OCI-LY7 (cell line): ENCODE measurements at regions not wholly inside any gene's neighbourhood (a gene's known extent, or its start where the extent isn't known, plus 50 kb on each side); places are given as distances from the start of the nearest gene placed in this dataset.

Experiments used
- BruUV-seq: library from RNA; stranded (reverse); fragments of 400-500 nt; replicated peaks from 2 replicates; lab custom pipeline; 2021; lab: Mats Ljungman, UMichigan
- CTCF ChIA-PET: fragments of 300-600 bp; sonication (Branson Sonifier 250); formaldehyde crosslinking; loops from one replicate; lab custom pipeline; 2022; ENCODE audit warnings: antibody characterized with exemption; ENCODE audit not compliant: unreplicated experiment; lab: Charles Lee
- POLR2A ChIA-PET: fragments of 300-600 bp; sonication (Branson Sonifier 250); formaldehyde crosslinking; loops from one replicate; lab custom pipeline; 2022; ENCODE audit warnings: antibody characterized with exemption; lab: Charles Lee
- DNase-seq: peaks from one replicate; pipeline ENCODE4 v3.0.0-alpha.2; 2015; ENCODE audit warnings: low spot score
- H2AFZ ChIP-seq: fragments of 200-600 bp; sonication (generic), shearing (Covaris generic); 2 replicates; pipeline ENCODE4 v1.6.1; 2014; ENCODE audit warnings: mild to moderate bottlenecking, antibody characterized with exemption, low read length, moderate library complexity
- H3K27ac ChIP-seq: fragments of 200-600 bp; sonication (generic); 2 replicates; pipeline ENCODE4 v1.5.1; 2014; ENCODE audit warnings: mixed run types, low read depth, mild to moderate bottlenecking, moderate library complexity, low read length, inconsistent platforms; ENCODE audit not compliant: poor library complexity, severe bottlenecking
- H3K36me3 ChIP-seq: fragments of 200-600 bp; sonication (generic); 2 replicates; pipeline ENCODE4 v1.6.1; 2014; ENCODE audit warnings: mild to moderate bottlenecking, antibody characterized with exemption, low read length, moderate library complexity, mixed read lengths; ENCODE audit not compliant: insufficient read depth
- H3K4me1 ChIP-seq: fragments of 200-600 bp; sonication (generic); 2 replicates; pipeline ENCODE4 v1.5.1; 2014; ENCODE audit warnings: mild to moderate bottlenecking, low read length; ENCODE audit not compliant: insufficient read depth, poor library complexity, severe bottlenecking
- H3K4me2 ChIP-seq: fragments of 200-600 bp; sonication (generic); 2 replicates; pipeline ENCODE4 v1.6.1; 2014; ENCODE audit warnings: mild to moderate bottlenecking, low read length
- H3K4me3 ChIP-seq: fragments of 200-600 bp; sonication (generic); 2 replicates; pipeline ENCODE4 v1.5.1; 2014; ENCODE audit warnings: mild to moderate bottlenecking, low read depth, low read length; ENCODE audit not compliant: poor library complexity, severe bottlenecking
- H3K79me2 ChIP-seq: fragments of 200-600 bp; sonication (generic); 2 replicates; pipeline ENCODE4 v1.6.1; 2016; ENCODE audit warnings: low read depth, mild to moderate bottlenecking, low read length, moderate library complexity, mixed read lengths; ENCODE audit not compliant: insufficient read depth
- H3K9me2 ChIP-seq: fragments of 200-600 bp; sonication (generic); 2 replicates; pipeline ENCODE4 v1.6.1; 2016; ENCODE audit warnings: mild to moderate bottlenecking, low read length, mixed read lengths; ENCODE audit not compliant: insufficient read depth
- H3K9me3 ChIP-seq: fragments of 200-600 bp; sonication (generic); 2 replicates; pipeline ENCODE4 v1.6.1; 2014; ENCODE audit warnings: mild to moderate bottlenecking, mixed run types, low read length, mixed read lengths
- H4K20me1 ChIP-seq: fragments of 200-600 bp; sonication (generic); 2 replicates; pipeline ENCODE4 v1.6.1; 2014; ENCODE audit warnings: mild to moderate bottlenecking, antibody characterized with exemption, low read length, moderate library complexity, mixed read lengths; ENCODE audit not compliant: insufficient read depth
- CTCF ChIP-seq: fragments of 200-600 bp; sonication (generic); conservative IDR thresholded peaks from 2 replicates; pipeline ENCODE4 v1.5.1; 2014; ENCODE audit warnings: mild to moderate bottlenecking, antibody characterized with exemption, low read length, moderate library complexity, mixed read lengths
- EZH2phosphoT487 ChIP-seq: fragments of 200-600 bp; sonication (generic); IDR thresholded peaks from 2 replicates; pipeline ENCODE4 v1.6.1; 2018; ENCODE audit warnings: low read depth, borderline replicate concordance, mild to moderate bottlenecking, mixed run types, antibody characterized with exemption, low read length, moderate library complexity, mixed read lengths
- intact Hi-C: fragments of 100-400 bp; cut with micrococcal nuclease; formaldehyde crosslinking; loops from one replicate; pipeline ENCODE4 v1.10.0; 2022; ENCODE audit not compliant: unreplicated experiment

DNA sequence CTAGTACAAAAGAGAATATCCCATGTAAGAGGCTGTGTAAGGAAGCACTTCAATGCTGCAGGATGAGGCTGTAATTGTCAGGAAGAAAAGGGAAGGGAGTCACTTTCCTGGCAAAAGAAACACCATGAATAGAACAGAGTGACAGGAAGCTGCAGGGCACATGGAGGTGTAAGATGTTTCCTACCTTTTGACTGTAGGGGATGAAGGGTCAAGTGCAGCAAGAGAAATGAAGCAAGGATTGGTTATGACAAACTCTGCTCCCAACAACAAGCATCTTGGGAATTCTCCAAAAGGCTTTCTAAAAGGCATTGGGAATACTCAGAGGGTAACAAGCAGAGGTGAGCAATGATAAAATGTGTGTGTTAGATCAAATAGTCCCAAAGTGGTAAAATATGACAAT, 74.3 kb upstream of the NPY2R start:
- no peak overlapping the region for H3K4me3 ChIP-seq
- DNase-seq: no peak
- no peaks in the 10 kb centered on the region for H4K20me1 ChIP-seq
- H3K9me3 ChIP-seq: no peaks in the 10 kb centered on the region
- H3K27ac ChIP-seq: no peak overlapping the region
- BruUV-seq: no TSS peak
- no peaks in the 10 kb centered on the region for H3K36me3 ChIP-seq
- intact Hi-C loops: no loop called here
- no peaks in the 10 kb centered on the region for H3K79me2 ChIP-seq
- H3K9me2 ChIP-seq: no peaks in the 10 kb centered on the region
- H3K4me1 ChIP-seq: no peaks in the 10 kb centered on the region
- no peak overlapping the region for H3K4me2 ChIP-seq
- ChIA-PET POLR2A (no interaction called here), CTCF (no interaction called here)
- TF ChIP-seq EZH2phosphoT487 (no peak), CTCF (no peak)
- H2AFZ ChIP-seq: no peak overlapping the region

- Histone ChIP-seq H3K36me3 (no peaks in the 10 kb centered on the region), H3K27ac (no peak overlapping the region), H3K9me2 (no peaks in the 10 kb centered on the region; the same call in 1 of the 2 replicates), H3K9me3 (no peaks in the 10 kb centered on the region), H3K4me1 (no peaks in the 10 kb centered on the region), H3K4me2 (no peak overlapping the region), H3K4me3 (no peak overlapping the region), H3K79me2 (no peaks in the 10 kb centered on the region), H2AFZ (no peak overlapping the region), H4K20me1 (no peaks in the 10 kb centered on the region)
- ChIA-PET CTCF (no interaction called here), POLR2A (no interaction called here)
- TF ChIP-seq CTCF (no peak), EZH2phosphoT487 (no peak)
- intact Hi-C loops: no loop called here
- BruUV-seq: no TSS peak
- DNase-seq: no peak
These were observed 67.5 kb upstream of the NPY2R start for GRCh38 chr4:155140889-155141288.

DNA sequence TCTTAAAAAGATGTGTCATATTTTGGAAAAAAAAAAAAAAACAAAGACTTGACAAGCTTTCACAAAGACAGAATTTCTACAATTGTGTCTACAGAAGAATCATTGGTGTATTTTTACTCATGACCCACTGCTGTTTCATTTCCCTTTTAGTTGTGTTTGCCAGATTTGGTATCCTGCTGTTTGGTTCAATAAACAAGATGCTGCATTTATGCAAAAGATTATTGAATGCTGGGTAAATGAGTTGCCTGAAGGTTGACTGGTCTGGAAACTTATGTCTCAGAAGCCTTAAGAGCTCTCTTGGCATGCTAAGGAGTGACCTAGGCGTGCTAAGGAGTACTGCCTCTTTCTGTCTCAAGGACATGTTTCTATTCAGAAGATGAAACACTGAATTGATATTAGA, 64.9 kb upstream of the NPY2R start:
- BruUV-seq: no TSS peak
- ChIA-PET POLR2A (no interaction called here), CTCF (no interaction called here)
- no peak for TF ChIP-seq CTCF
- TF ChIP-seq EZH2phosphoT487: no peak
- no peak overlapping the region for H2AFZ ChIP-seq
- H4K20me1 ChIP-seq: no peaks in the 10 kb centered on the region
- no peaks in the 10 kb centered on the region for H3K4me1 ChIP-seq
- H3K4me3 ChIP-seq: no peak overlapping the region
- no peaks in the 10 kb centered on the region for H3K79me2 ChIP-seq
- DNase-seq: no peak
- intact Hi-C loops: no loop called here
- H3K9me2 ChIP-seq: no peaks in the 10 kb centered on the region; the same call in 1 of the 2 replicates
- no peak overlapping the region for H3K27ac ChIP-seq
- H3K36me3 ChIP-seq: no peaks in the 10 kb centered on the region
- no peak overlapping the region for H3K4me2 ChIP-seq
- no peaks in the 10 kb centered on the region for H3K9me3 ChIP-seq
